SK-N-MC (cell line): ENCODE measurements at regions not wholly inside any gene's neighbourhood (a gene's known extent, or its start where the extent isn't known, plus 50 kb on each side); places are given as distances from the start of the nearest gene placed in this dataset.
"Not testable (repeated sequence)": the region's sequence is repeated elsewhere in the genome, so short reads cannot be mapped to it uniquely, and the experiment has no call there.

Experiments
- DNase-seq: peaks from one replicate; pipeline ENCODE4 v3.0.0-alpha.2; 2011; ENCODE audit warnings: low read depth, low spot score
- H3K27ac ChIP-seq: fragments of 200-600 bp; sonication (generic); 2 replicates; pipeline ENCODE4 v1.5.1; 2016; ENCODE audit warnings: mixed run types
- H3K36me3 ChIP-seq: fragments of 200-600 bp; sonication (generic); 2 replicates; pipeline ENCODE4 v1.6.1; 2017; ENCODE audit warnings: antibody characterized with exemption, low read length, mixed read lengths; ENCODE audit not compliant: insufficient read depth
- H3K4me3 ChIP-seq: fragments of 200-600 bp; sonication (generic); 2 replicates; pipeline ENCODE4 v1.5.1; 2016
- H3K9ac ChIP-seq: fragments of 200-600 bp; sonication (generic); 2 replicates; pipeline ENCODE4 v1.8.0; 2017; ENCODE audit warnings: mixed run types, mixed read lengths; ENCODE audit not compliant: insufficient read length
- H3K9me3 ChIP-seq: fragments of 200-600 bp; sonication (generic); 2 replicates; pipeline ENCODE4 v1.6.1; 2017; ENCODE audit warnings: low read depth, mild to moderate bottlenecking, antibody characterized with exemption, low read length, moderate library complexity, mixed read lengths
- EZH2 ChIP-seq: fragments of 200-600 bp; sonication (generic); IDR thresholded peaks from one replicate; pipeline ENCODE4 v1.6.1; 2017; ENCODE audit warnings: antibody characterized with exemption
- FOXP2 ChIP-seq: optimal IDR thresholded peaks from 2 replicates; pipeline ENCODE3; 2011; ENCODE audit warnings: mild to moderate bottlenecking, moderate library complexity; ENCODE audit not compliant: insufficient read depth; ENCODE audit errors: extremely low read length, control extremely low read depth
- POLR2AphosphoS5 ChIP-seq: IDR thresholded peaks from 2 replicates; pipeline ENCODE4 v1.6.1; 2012; ENCODE audit warnings: mild to moderate bottlenecking, low read depth, low read length, borderline replicate concordance

GRCh38 chr4:116118221-116118620 is 967.2 kb downstream of the TRAM1L1 start:
- no peaks in the 10 kb centered on the region for H3K36me3 ChIP-seq
- H3K9ac ChIP-seq: no peak overlapping the region
- no peak overlapping the region for H3K4me3 ChIP-seq
- no peak overlapping the region for H3K27ac ChIP-seq
- no peaks in the 10 kb centered on the region for H3K9me3 ChIP-seq
- TF ChIP-seq EZH2 (no peak), FOXP2 (no peak), POLR2AphosphoS5 (no peak)
- no peak for DNase-seq

- H3K9me3 ChIP-seq, H3K36me3 ChIP-seq, H3K27ac ChIP-seq, H3K4me3 ChIP-seq, H3K9ac ChIP-seq, DNase-seq: not testable (repeated sequence)
Measured at GRCh38 chr4:116112861-116113260, 972.5 kb downstream of the TRAM1L1 start.

GRCh38 chr4:116110713-116111112 is 974.7 kb downstream of the TRAM1L1 start:
- H3K4me3 ChIP-seq: no peak overlapping the region
- no peak overlapping the region for H3K9ac ChIP-seq
- no peaks in the 10 kb centered on the region for H3K9me3 ChIP-seq
- TF ChIP-seq POLR2AphosphoS5 (no peak), FOXP2 (no peak), EZH2 (no peak)
- DNase-seq: no peak
- H3K27ac ChIP-seq: no peak overlapping the region
- no peaks in the 10 kb centered on the region for H3K36me3 ChIP-seq

GRCh38 chr4:116108606-116109005 is 976.8 kb downstream of the TRAM1L1 start:
- no peaks in the 10 kb centered on the region for H3K36me3 ChIP-seq
- no peak overlapping the region for H3K9ac ChIP-seq
- no peak overlapping the region for H3K27ac ChIP-seq
- no peak overlapping the region for H3K4me3 ChIP-seq
- H3K9me3 ChIP-seq: no peaks in the 10 kb centered on the region
- TF ChIP-seq POLR2AphosphoS5 (no peak), EZH2 (no peak), FOXP2 (no peak)
- no peak for DNase-seq

GRCh38 chr4:116101321-116101720 is 984.1 kb downstream of the TRAM1L1 start:
- Histone ChIP-seq H3K27ac (no peak overlapping the region), H3K9ac (no peak overlapping the region)
- TF ChIP-seq EZH2 (no peak), POLR2AphosphoS5 (no peak)

GRCh38 chr4:116099596-116099995 is 985.8 kb downstream of the TRAM1L1 start:
- no peak for DNase-seq
- H3K36me3 ChIP-seq: no peaks in the 10 kb centered on the region
- no peak overlapping the region for H3K27ac ChIP-seq
- TF ChIP-seq FOXP2 (no peak), EZH2 (no peak), POLR2AphosphoS5 (no peak)
- H3K9me3 ChIP-seq: no peaks in the 10 kb centered on the region
- H3K4me3 ChIP-seq: no peak overlapping the region
- H3K9ac ChIP-seq: no peak overlapping the region

More at GRCh38 chr4:116101321-116101720, 984.1 kb downstream of the TRAM1L1 start:
- DNase-seq: no peak
- Histone ChIP-seq H3K36me3 (no peaks in the 10 kb centered on the region), H3K9me3 (no peaks in the 10 kb centered on the region), H3K4me3 (no peak overlapping the region)

GRCh38 chr4:116097353-116097752 is 983.9 kb upstream of the NDST4 start:
- H3K4me3 ChIP-seq, DNase-seq, H3K36me3 ChIP-seq, H3K9ac ChIP-seq, H3K9me3 ChIP-seq, H3K27ac ChIP-seq: not testable (repeated sequence)

GRCh38 chr4:116092961-116093360 is 979.5 kb upstream of the NDST4 start:
- DNase-seq: no peak
- H3K36me3 ChIP-seq: no peaks in the 10 kb centered on the region
- TF ChIP-seq FOXP2: no peak
- H3K9ac ChIP-seq: no peak overlapping the region
- H3K27ac ChIP-seq: no peak overlapping the region
- no peaks in the 10 kb centered on the region for H3K9me3 ChIP-seq
- H3K4me3 ChIP-seq: no peak overlapping the region

- Histone ChIP-seq H3K4me3 (no peak overlapping the region), H3K36me3 (no peaks in the 10 kb centered on the region), H3K27ac (no peak overlapping the region), H3K9me3 (no peaks in the 10 kb centered on the region), H3K9ac (no peak overlapping the region)
- no peak for DNase-seq
- TF ChIP-seq EZH2: no peak
- no peak for TF ChIP-seq POLR2AphosphoS5
- TF ChIP-seq FOXP2: no peak
Measured at GRCh38 chr4:116088771-116089170, 975.4 kb upstream of the NDST4 start.

- Histone ChIP-seq H3K36me3 (no peaks in the 10 kb centered on the region), H3K4me3 (no peak overlapping the region), H3K9ac (no peak overlapping the region), H3K27ac (no peak overlapping the region), H3K9me3 (0 out of 2 replicates have a peak, but pooled peaks cover 3% of the 10 kb centered on the region)
- no peak for DNase-seq
- TF ChIP-seq EZH2 (no peak), FOXP2 (no peak), POLR2AphosphoS5 (no peak)
Measured at GRCh38 chr4:116082808-116083366, 969.5 kb upstream of the NDST4 start.
